ENCODE measurements at regions not wholly inside any gene's neighbourhood (a gene's known extent, or its start where the extent isn't known, plus 50 kb on each side); places are given as distances from the start of the nearest gene placed in this dataset.

DNA sequence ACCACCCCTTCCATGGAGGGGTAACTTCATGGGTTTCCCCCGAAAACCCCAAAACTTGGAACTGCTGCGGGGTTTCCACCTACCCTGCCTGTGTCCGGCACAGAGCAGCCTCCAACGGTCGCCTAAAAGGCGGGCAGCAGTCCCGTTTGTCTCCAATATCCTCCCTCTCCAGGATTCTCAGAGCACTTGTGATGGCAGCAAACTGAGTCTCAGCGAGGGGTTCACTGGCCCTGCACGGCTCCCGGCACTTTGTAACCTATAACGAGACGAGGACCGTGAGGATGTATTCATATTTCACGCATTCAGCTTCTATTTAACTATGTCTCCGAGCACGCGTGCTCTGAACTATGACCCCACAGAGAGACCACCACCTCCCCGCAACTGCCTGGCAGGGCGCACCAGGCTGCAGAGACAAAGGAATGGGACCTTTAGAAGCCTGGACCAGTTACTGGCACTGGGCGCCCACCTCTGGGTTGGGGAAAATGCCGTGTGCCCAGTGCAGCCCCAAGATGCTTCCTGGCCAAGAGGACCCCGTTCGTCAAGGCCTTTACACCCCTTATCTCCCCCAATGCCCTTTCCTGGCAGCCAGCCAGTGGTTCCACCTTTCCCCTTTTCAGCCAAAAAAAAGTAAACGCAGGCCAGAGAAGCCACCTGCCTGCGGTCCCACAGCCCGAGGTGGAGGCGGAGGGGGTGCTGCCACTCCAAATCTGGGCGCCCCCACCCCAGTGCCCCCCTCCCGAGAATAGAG, 173.1 kb upstream of the RTL1 start:
- no peak for DNase-seq (ENCODE audit: low read depth, low spot score)
- TF ChIP-seq, protein P1, sequence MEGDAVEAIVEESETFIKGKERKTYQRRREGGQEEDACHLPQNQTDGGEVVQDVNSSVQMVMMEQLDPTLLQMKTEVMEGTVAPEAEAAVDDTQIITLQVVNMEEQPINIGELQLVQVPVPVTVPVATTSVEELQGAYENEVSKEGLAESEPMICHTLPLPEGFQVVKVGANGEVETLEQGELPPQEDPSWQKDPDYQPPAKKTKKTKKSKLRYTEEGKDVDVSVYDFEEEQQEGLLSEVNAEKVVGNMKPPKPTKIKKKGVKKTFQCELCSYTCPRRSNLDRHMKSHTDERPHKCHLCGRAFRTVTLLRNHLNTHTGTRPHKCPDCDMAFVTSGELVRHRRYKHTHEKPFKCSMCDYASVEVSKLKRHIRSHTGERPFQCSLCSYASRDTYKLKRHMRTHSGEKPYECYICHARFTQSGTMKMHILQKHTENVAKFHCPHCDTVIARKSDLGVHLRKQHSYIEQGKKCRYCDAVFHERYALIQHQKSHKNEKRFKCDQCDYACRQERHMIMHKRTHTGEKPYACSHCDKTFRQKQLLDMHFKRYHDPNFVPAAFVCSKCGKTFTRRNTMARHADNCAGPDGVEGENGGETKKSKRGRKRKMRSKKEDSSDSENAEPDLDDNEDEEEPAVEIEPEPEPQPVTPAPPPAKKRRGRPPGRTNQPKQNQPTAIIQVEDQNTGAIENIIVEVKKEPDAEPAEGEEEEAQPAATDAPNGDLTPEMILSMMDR (IDR thresholded peaks at IDR 0.05; ENCODE audit: insufficient read depth, low read length, missing control alignments) = no peak
- H3K4me3 ChIP-seq (ENCODE audit: low read depth, low read length) = no peak overlapping the region
- CTCF ChIA-PET = no interaction called here
- POLR2A ChIA-PET = no interaction called here

DNA sequence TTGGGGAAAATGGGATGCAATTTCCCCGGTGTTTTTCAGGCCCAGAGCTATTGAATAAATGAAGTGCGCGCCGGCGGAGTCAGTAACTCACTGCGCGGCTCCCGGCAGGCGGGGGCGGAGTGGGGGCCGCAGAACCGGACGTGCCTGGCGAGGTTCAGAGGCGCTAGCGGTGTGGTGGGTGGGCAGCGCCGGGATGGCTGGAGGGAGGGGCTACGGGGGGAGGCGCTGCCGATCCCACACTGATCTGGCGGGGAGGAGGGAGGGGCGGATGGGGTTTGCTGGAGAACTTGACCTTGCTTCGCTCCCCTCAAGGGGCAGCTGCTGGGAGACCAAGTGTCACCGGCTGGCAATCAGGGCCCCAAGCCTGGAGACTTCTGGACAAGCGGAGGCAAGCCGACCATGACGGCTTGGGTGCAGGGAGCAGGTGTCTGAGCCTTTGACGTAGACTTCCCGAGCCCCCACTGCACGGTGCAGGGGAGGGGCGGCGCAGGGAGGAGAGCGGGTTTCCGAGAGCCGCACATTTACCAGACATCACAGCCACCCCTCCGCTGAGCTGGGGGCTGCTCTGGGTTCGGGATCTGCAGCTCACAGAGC, 174.1 kb upstream of the RTL1 start:
- ChIA-PET POLR2A (no interaction called here), CTCF (no interaction called here)
- DNase-seq (ENCODE audit: low read depth, low spot score) = no peak
- H3K4me3 ChIP-seq (ENCODE audit: low read depth, low read length) = peak overlapping the region; percentile 36
- TF ChIP-seq, protein P1 (IDR thresholded peaks at IDR 0.05; ENCODE audit: insufficient read depth, low read length, missing control alignments) = no peak

DNA sequence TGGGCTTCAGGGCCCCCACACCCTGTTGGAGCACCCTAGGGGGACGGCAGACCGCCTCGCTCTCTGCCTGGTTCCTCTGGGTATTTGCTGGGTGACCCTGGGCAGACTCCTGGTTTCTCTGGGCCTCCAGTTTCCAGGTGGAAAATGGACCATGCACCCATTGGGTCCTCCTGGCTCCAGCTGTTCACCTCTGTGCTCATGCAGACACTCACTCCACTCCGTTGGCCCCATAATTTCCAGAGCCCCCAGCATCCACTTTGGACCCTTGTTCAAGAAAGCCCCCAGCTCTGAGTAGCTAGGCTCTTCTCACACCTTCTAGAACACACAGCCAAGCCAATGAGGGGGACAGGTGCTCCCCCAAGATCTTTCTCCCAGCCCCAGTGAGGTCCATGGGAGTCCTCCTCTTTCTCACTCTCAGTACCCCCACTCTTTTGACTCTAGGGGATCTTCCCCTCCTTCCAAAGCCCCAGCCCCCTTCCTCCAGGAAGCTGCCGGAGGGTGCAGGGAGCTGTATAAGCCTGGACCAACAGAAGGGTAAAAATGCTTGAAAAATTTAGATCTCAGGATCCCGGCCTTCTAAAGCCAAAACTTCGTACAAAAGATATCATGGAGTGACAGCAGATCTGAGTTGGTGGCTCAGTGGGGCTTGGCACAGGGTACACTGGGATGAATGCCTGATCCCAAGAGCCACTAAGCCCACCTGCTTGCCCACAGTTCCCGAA, 174.8 kb upstream of the RTL1 start:
- TF ChIP-seq, protein P1 (IDR thresholded peaks at IDR 0.05; ENCODE audit: insufficient read depth, low read length, missing control alignments) = no peak
- CTCF ChIA-PET = no interaction called here
- no peak for DNase-seq (ENCODE audit: low read depth, low spot score)
- POLR2A ChIA-PET = no interaction called here
- no peak overlapping the region for H3K4me3 ChIP-seq (ENCODE audit: low read depth, low read length)

DNA sequence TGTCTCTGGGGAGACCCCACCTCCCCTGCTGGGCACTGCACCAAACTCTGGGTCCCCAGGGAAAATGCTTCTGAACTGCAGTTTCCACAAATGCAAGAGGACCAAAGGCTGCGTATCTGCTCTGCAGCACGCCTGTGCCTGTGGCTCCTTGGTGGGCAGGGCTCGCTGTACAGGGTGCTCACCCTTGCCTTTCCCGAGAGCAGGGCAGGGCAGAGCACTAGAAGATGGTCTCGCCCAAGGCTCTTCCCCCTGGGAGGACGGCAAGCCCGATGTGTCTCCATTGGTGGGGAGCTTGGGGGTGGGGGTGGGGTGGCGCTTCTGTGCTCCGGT, 175.3 kb upstream of the RTL1 start:
- TF ChIP-seq, protein P1 (IDR thresholded peaks at IDR 0.05; ENCODE audit: insufficient read depth, low read length, missing control alignments) = no peak
- POLR2A ChIA-PET = no interaction called here
- no peak overlapping the region for H3K4me3 ChIP-seq (ENCODE audit: low read depth, low read length)
- CTCF ChIA-PET = no interaction called here
- no peak for DNase-seq (ENCODE audit: low read depth, low spot score)

DNA sequence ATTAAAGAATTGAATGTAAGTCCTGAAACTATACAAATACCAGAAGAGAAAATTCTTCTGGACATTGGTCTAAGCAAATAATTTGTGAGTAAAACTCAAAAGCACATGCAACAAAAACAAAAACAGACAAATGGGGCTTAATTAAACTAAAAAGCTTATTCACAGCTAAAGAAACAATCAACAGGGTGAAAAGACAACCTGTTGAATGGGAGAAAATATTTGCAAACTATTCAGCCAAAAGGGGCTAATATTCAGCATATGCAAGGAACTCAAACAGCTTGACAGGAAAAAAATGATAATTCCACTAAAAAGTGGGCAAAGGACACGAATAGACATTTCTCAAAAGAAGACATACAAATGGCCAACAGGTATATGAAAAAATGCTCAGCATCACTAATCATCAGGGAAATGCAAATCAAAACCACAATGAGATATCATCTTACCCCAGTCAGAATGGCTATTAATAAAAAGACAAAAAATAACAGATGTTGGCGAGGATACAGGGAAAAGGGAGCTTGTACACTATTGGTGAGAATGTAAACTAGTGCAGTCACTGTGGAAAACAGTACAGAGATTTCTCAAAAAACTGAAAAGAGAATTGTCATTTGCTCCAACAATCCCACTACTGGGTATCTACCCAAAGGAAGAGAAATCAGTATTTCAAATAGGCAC, 177.5 kb upstream of the RTL1 start:
- DNase-seq (ENCODE audit: low read depth, low spot score) = no peak
- no peak overlapping the region for H3K4me3 ChIP-seq (ENCODE audit: low read depth, low read length)
- TF ChIP-seq, protein P1 (IDR thresholded peaks at IDR 0.05; ENCODE audit: insufficient read depth, low read length, missing control alignments) = no peak
- ChIA-PET POLR2A (no interaction called here), CTCF (no interaction called here)

DNA sequence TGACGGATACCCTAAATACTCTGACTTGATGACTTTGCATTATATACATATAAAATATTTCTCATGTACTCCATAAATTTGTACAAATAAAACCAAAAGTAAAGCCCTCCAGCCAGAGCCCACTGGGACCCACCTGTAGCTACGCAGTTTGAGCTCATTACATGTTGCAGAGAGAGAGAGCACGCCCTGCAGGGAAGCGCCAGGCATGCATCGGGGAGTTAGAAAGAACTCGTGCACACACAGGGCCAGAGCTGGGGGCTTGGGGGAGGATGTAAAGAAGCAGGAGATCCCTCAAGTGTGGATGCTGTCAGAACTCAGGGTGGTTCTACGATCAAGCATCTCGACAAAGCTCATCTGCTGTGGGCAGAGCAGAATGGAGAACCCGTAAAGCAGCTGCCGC, 178.5 kb upstream of the RTL1 start:
- ChIA-PET CTCF (no interaction called here), POLR2A (no interaction called here)
- TF ChIP-seq, protein P1 (IDR thresholded peaks at IDR 0.05; ENCODE audit: insufficient read depth, low read length, missing control alignments) = no peak
- no peak overlapping the region for H3K4me3 ChIP-seq (ENCODE audit: low read depth, low read length)
- no peak for DNase-seq (ENCODE audit: low read depth, low spot score)

All from AG04449 (cell line).